SK-N-MC (cell line): ENCODE measurements at regions not wholly inside any gene's neighbourhood (a gene's known extent, or its start where the extent isn't known, plus 50 kb on each side); places are given as distances from the start of the nearest gene placed in this dataset.

ENCODE experiments used
- EZH2 ChIP-seq: fragments of 200-600 bp; sonication (generic); IDR thresholded peaks from one replicate; pipeline ENCODE4 v1.6.1; 2017; ENCODE audit warnings: antibody characterized with exemption
- POLR2AphosphoS5 ChIP-seq: IDR thresholded peaks from 2 replicates; pipeline ENCODE4 v1.6.1; 2012; ENCODE audit warnings: mild to moderate bottlenecking, low read depth, low read length, borderline replicate concordance

GRCh38 chr13:40143106-40143505, 487.6 kb downstream of the COG6 start:
- TF ChIP-seq POLR2AphosphoS5 = no peak
- no peak for TF ChIP-seq EZH2
